ENCODE measurements at regions not wholly inside any gene's neighbourhood (a gene's known extent, or its start where the extent isn't known, plus 50 kb on each side); places are given as distances from the start of the nearest gene placed in this dataset.

DNA sequence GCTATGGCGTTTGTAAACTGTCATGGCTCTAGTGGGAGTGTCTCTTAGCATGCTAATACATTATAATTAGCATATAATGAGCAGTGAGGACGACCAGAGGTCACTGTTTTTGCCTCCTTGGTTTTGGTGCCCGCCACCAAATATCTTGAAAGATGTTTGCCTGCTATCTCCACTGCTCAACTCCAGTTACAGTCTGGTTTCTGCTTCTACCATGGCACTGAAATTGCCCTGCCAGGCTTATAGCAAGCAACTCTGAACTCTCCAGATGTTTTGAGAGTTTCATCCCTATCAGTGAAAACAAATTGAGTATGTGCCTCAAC is 122.1 kb upstream of the SPRY4 start:
- TF ChIP-seq, protein P1, sequence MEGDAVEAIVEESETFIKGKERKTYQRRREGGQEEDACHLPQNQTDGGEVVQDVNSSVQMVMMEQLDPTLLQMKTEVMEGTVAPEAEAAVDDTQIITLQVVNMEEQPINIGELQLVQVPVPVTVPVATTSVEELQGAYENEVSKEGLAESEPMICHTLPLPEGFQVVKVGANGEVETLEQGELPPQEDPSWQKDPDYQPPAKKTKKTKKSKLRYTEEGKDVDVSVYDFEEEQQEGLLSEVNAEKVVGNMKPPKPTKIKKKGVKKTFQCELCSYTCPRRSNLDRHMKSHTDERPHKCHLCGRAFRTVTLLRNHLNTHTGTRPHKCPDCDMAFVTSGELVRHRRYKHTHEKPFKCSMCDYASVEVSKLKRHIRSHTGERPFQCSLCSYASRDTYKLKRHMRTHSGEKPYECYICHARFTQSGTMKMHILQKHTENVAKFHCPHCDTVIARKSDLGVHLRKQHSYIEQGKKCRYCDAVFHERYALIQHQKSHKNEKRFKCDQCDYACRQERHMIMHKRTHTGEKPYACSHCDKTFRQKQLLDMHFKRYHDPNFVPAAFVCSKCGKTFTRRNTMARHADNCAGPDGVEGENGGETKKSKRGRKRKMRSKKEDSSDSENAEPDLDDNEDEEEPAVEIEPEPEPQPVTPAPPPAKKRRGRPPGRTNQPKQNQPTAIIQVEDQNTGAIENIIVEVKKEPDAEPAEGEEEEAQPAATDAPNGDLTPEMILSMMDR (IDR thresholded peaks at IDR 0.05; ENCODE audit: poor library complexity, severe bottlenecking): no peak
- TF ChIP-seq RAD21 (conservative IDR thresholded peaks at IDR 0.05) (no peak), SMC3 (conservative IDR thresholded peaks at IDR 0.05; ENCODE audit: poor library complexity) (no peak), EP300 (conservative IDR thresholded peaks at IDR 0.05; ENCODE audit: poor library complexity, severe bottlenecking) (no peak), EZH2 (IDR thresholded peaks at IDR 0.05; ENCODE audit: borderline replicate concordance, insufficient read depth, low read length, poor library complexity, severe bottlenecking) (no peak)

All from neural cell (in vitro differentiated cells).